Mesothelial cell of epicardium (in vitro differentiated cells): ENCODE measurements at regions not wholly inside any gene's neighbourhood (a gene's known extent, or its start where the extent isn't known, plus 50 kb on each side); places are given as distances from the start of the nearest gene placed in this dataset.

Experiments
- DNase-seq, 2 experiments: peaks; one replicate each; pipeline ENCODE4 v3.0.0; 2021; ENCODE audit warnings: low spot score in 2 of 2; ENCODE audit not compliant: unreplicated experiment in 2 of 2
- H3K27ac Mint-ChIP-seq: 2 replicates; pipeline ENCODE4 v1.8.0; 2021; ENCODE audit warnings: mixed read lengths
- H3K27me3 Mint-ChIP-seq: 2 replicates; pipeline ENCODE4 v1.8.0; 2021; ENCODE audit warnings: low read depth, mixed read lengths
- H3K36me3 Mint-ChIP-seq: 2 replicates; pipeline ENCODE4 v1.8.0; 2021; ENCODE audit warnings: mixed read lengths
- H3K4me1 Mint-ChIP-seq: 2 replicates; pipeline ENCODE4 v1.8.0; 2021; ENCODE audit warnings: mixed read lengths
- H3K4me3 Mint-ChIP-seq: 2 replicates; pipeline ENCODE4 v1.8.0; 2021; ENCODE audit warnings: mild to moderate bottlenecking, moderate library complexity, mixed read lengths
- H3K9me3 Mint-ChIP-seq: 2 replicates; pipeline ENCODE4 v1.8.0; 2021; ENCODE audit warnings: mixed read lengths
- CTCF ChIP-seq: fragments of 200-600 bp; sonication (generic); IDR thresholded peaks from one replicate; pipeline ENCODE4 v1.5.0; 2021; ENCODE audit warnings: antibody characterized with exemption; ENCODE audit not compliant: unreplicated experiment

GRCh38 chr2:6665093-6666045 lies 200.3 kb downstream of the CMPK2 start:
- Mint-ChIP-seq H3K4me1 (peaks cover 2% of the 10 kb centered on the region), H3K9me3 (no peaks in the 10 kb centered on the region), H3K4me3 (no peak overlapping the region), H3K27ac (no peak overlapping the region), H3K27me3 (peaks cover 6% of the 10 kb centered on the region), H3K36me3 (no peaks in the 10 kb centered on the region)
- TF ChIP-seq CTCF, result no peak
- no peak for DNase-seq

GRCh38 chr2:6667326-6667725 lies 198.4 kb downstream of the CMPK2 start:
- H3K4me3 Mint-ChIP-seq, result no peak overlapping the region
- no peaks in the 10 kb centered on the region for H3K9me3 Mint-ChIP-seq
- peaks cover 9% of the 10 kb centered on the region for H3K4me1 Mint-ChIP-seq
- no peak for DNase-seq
- no peak overlapping the region for H3K27ac Mint-ChIP-seq
- no peaks in the 10 kb centered on the region for H3K36me3 Mint-ChIP-seq
- peaks cover 6% of the 10 kb centered on the region for H3K27me3 Mint-ChIP-seq
- no peak for TF ChIP-seq CTCF

GRCh38 chr2:6671913-6672312 lies 193.8 kb downstream of the CMPK2 start:
- Mint-ChIP-seq H3K4me1 (peaks cover 17% of the 10 kb centered on the region), H3K36me3 (no peaks in the 10 kb centered on the region), H3K27ac (no peak overlapping the region), H3K4me3 (no peak overlapping the region), H3K9me3 (no peaks in the 10 kb centered on the region), H3K27me3 (peaks cover 4% of the 10 kb centered on the region)
- DNase-seq, result no peak
- no peak for TF ChIP-seq CTCF

GRCh38 chr2:6674381-6674780 lies 191.3 kb downstream of the CMPK2 start:
- Mint-ChIP-seq H3K9me3 (no peaks in the 10 kb centered on the region), H3K4me3 (no peak overlapping the region), H3K4me1 (peaks cover 17% of the 10 kb centered on the region), H3K36me3 (no peaks in the 10 kb centered on the region), H3K27ac (no peak overlapping the region), H3K27me3 (peaks cover 3% of the 10 kb centered on the region)
- no peak for DNase-seq
- no peak for TF ChIP-seq CTCF

GRCh38 chr2:6675791-6676190 lies 189.9 kb downstream of the CMPK2 start:
- Mint-ChIP-seq H3K27ac (no peak overlapping the region), H3K4me1 (peaks cover 17% of the 10 kb centered on the region), H3K9me3 (no peaks in the 10 kb centered on the region), H3K27me3 (peaks cover 5% of the 10 kb centered on the region), H3K4me3 (no peak overlapping the region), H3K36me3 (no peaks in the 10 kb centered on the region)
- DNase-seq, result no peak
- no peak for TF ChIP-seq CTCF
